ENCODE measurements at regions not wholly inside any gene's neighbourhood (a gene's known extent, or its start where the extent isn't known, plus 50 kb on each side); places are given as distances from the start of the nearest gene placed in this dataset.

DNA sequence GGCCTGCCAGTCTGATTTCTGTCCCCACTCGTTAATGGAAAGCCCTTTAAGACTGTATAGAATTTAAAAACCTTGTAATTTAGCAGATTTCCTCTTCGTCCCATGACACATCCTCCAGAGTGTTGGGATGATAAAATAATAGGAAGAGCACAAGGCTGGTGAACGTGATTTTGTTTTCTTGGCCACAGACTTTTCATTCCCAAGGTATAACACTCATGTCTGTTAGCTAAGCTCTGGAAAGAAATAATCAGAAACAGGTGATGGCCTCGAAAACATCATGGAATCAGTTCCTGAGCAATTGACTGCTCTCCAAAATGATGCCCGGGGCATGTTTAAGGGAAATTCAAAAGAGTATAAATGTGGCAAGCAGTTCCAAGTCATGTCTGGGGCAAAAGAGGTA is 337.8 kb upstream of the TCF4 start:
- no peak for TF ChIP-seq CTCF (IDR thresholded peaks at IDR 0.05)
- TF ChIP-seq POLR2A (IDR thresholded peaks at IDR 0.05) = no peak
